PC-9 (cell line): ENCODE measurements at regions not wholly inside any gene's neighbourhood (a gene's known extent, or its start where the extent isn't known, plus 50 kb on each side); places are given as distances from the start of the nearest gene placed in this dataset.

Source experiments
- CTCF ChIP-seq: fragments of 200-600 bp; sonication (generic); conservative IDR thresholded peaks from 2 replicates; pipeline ENCODE4 v1.6.1; 2017; ENCODE audit warnings: mixed run types, antibody characterized with exemption, mild to moderate bottlenecking, moderate library complexity
- EZH2 ChIP-seq: fragments of 200-600 bp; sonication (generic); IDR thresholded peaks from 2 replicates; pipeline ENCODE4 v1.8.0; 2017; ENCODE audit warnings: antibody characterized with exemption, low read depth

- TF ChIP-seq CTCF = no peak
- no peak for TF ChIP-seq EZH2
Measured at GRCh38 chr21:19148056-19148455, 744.5 kb upstream of the TMPRSS15 start.
